Kidney tubule cell (primary cell): ENCODE measurements at regions not wholly inside any gene's neighbourhood (a gene's known extent, or its start where the extent isn't known, plus 50 kb on each side); places are given as distances from the start of the nearest gene placed in this dataset.

ENCODE experiments used
- DNase-seq: peaks from one replicate; pipeline ENCODE4 v3.0.0-alpha.2; 2018; ENCODE audit warnings: low spot score

GRCh38 chr16:61596655-61597054 is 439.6 kb downstream of the CDH8 start:
- no peak for DNase-seq

GRCh38 chr16:61595605-61596004 is 440.6 kb downstream of the CDH8 start:
- DNase-seq: no peak

- DNase-seq: no peak
Measured at GRCh38 chr16:61590577-61590976, 445.7 kb downstream of the CDH8 start.

GRCh38 chr16:61587526-61587925 is 448.7 kb downstream of the CDH8 start:
- DNase-seq: no peak

GRCh38 chr16:61581417-61582046 is 454.7 kb downstream of the CDH8 start:
- no peak for DNase-seq

- DNase-seq: no peak
Measured at GRCh38 chr16:61580579-61580978, 455.7 kb downstream of the CDH8 start.

- no peak for DNase-seq
Measured at GRCh38 chr16:61579195-61579594, 457.0 kb downstream of the CDH8 start.

GRCh38 chr16:61576476-61576875 is 459.8 kb downstream of the CDH8 start:
- DNase-seq: no peak

DNA sequence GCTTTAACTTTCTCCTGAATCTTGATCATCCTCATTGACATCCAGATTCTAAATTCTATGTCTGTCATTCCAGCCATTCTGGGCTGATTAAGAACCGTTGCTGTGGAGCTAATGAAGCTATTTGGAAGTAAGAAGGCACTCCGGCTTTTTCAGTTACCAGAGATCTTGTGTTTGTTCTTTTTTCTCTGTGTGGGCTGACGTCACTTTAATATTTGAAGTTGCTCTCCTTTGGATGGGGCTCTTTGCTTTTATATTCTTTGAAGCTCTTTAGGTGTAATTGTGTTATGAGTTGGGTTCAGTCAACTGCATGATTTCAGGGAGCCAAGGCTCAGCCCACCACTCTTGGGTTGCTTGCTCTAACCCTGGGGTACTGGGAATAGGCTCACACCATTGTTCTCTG is 460.6 kb downstream of the CDH8 start:
- no peak for DNase-seq

GRCh38 chr16:61569028-61569427 is 467.2 kb downstream of the CDH8 start:
- no peak for DNase-seq

- no peak for DNase-seq
Measured at GRCh38 chr16:61564716-61565115, 471.5 kb downstream of the CDH8 start.

- DNase-seq: no peak
Measured at GRCh38 chr16:61555718-61556441, 480.4 kb downstream of the CDH8 start.

DNA sequence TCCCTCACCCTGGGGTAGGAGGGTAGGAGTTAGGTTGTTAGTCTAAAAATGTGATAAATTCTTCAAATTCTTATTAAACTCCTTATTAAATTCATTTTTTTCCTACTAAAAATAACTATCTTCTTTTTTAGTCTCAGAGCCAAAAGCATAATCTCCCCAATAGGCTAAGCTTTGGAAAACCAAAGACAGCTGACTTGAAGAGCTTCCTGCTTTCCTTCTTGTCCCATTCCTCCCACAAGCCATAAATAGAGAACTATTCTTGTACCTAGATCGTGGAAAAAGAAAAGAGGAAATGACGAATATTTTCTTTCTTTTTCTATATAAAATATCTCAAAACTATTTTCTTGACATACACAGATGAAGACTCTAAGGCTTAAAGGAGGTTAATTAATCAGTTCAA is 486.9 kb downstream of the CDH8 start:
- DNase-seq: no peak

GRCh38 chr16:61547626-61548025 is 488.6 kb downstream of the CDH8 start:
- no peak for DNase-seq

- DNase-seq: no peak
Measured at GRCh38 chr16:61544165-61544564, 492.1 kb downstream of the CDH8 start.

GRCh38 chr16:61540216-61540615 is 496.0 kb downstream of the CDH8 start:
- no peak for DNase-seq

GRCh38 chr16:61530697-61531096 is 505.5 kb downstream of the CDH8 start:
- no peak for DNase-seq

GRCh38 chr16:61500851-61501250 is 535.4 kb downstream of the CDH8 start:
- no peak for DNase-seq

- DNase-seq: no peak
Measured at GRCh38 chr16:61480250-61480649, 556.0 kb downstream of the CDH8 start.

DNA sequence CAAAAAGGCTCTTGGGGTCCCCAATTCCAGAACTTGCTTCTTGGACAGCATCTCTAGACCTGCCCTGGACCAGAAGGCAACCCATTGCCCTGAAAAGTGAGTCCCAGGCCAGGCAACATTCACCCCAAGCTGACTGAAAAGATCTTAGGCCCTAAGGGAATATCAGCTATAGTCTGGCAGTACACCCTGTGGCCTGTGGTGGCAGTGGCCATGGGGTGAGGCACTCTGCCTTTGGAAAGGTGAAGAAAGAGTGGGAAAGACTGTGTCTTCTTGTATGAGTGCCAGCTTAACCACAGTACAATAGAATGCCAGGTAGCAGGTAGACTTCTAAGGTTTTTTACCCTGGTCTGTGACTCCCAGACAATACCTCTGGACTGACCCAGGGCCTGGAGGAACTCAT is 564.5 kb downstream of the CDH8 start:
- no peak for DNase-seq

DNA sequence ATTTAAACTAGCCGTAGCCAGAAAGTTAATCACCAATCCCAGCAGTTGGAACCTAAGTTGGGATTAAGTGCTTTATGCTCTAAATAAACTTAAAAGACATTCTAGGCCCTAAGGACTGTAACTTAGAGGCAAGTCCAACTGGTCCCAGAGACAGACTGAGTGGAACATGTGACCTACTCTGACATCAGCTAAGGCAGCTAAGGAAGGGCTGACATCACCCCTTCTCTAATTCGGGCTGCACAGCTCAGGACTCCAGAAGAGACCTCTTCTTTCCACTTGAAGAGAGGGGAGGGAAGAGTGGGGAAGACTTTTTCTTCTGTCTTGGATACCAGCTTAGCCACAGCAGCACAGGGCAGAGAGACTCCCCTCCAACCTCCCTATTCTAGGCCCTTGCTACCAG is 565.2 kb downstream of the CDH8 start:
- no peak for DNase-seq

- no peak for DNase-seq
Measured at GRCh38 chr16:61465285-61465684, 571.0 kb downstream of the CDH8 start.

DNA sequence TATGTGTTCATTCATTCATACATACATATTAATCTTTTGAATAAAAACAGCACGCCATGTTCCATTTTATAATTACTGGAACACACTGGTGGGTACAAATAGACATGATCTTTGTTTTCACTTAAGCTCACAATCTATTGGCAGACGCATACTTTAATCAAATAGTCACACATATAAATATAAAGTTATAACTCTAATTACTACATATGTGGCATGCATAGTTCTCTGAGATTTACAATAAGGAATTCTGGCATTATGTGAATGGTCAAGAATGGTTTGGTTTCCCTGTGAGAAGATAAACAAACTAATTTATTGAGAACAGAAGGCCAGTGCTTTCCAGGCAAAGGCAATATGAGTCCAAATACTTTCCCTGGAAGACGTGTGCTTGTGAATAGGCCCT is 576.2 kb downstream of the CDH8 start:
- DNase-seq: no peak

GRCh38 chr16:61435346-61435745 is 600.9 kb downstream of the CDH8 start:
- no peak for DNase-seq
